IMR-90 (cell line): ENCODE measurements at regions not wholly inside any gene's neighbourhood (a gene's known extent, or its start where the extent isn't known, plus 50 kb on each side); places are given as distances from the start of the nearest gene placed in this dataset.

ENCODE experiments used
- ATAC-seq: fragments of 200-7000 bp; cut with Tn5 transposase; 2 replicates; pipeline ENCODE4 v1.9.1; 2020; ENCODE audit warnings: low read depth, mild to moderate bottlenecking, moderate library complexity
- BruUV-seq: library from RNA; stranded (reverse); fragments of 400-500 nt; replicated peaks from 2 replicates; lab custom pipeline; 2021; lab: Mats Ljungman, UMichigan
- CTCF ChIA-PET: fragments of 300-600 bp; formaldehyde crosslinking; extraction: SDS; loops from one replicate; lab custom pipeline; 2021; ENCODE audit warnings: antibody characterized with exemption; lab: Yijun Ruan, JAX
- POLR2A ChIA-PET: fragments of 300-600 bp; sonication (Branson Sonifier 250); formaldehyde crosslinking; loops from one replicate; lab custom pipeline; 2022; ENCODE audit warnings: antibody characterized with exemption; ENCODE audit not compliant: unreplicated experiment; lab: Charles Lee
- DNase-seq: peaks from one replicate; pipeline ENCODE4 v3.0.0; 2013
- H2AFZ ChIP-seq: replicated peaks from 2 replicates; pipeline ENCODE3; 2013; ENCODE audit warnings: low read length, mild to moderate bottlenecking; ENCODE audit not compliant: poor library complexity
- H2AK5ac ChIP-seq: 2 replicates; pipeline ENCODE4 v1.6.1; 2013; ENCODE audit warnings: low read depth, low read length, inconsistent platforms
- H2AK9ac ChIP-seq: replicated peaks from 2 replicates; pipeline ENCODE3; 2013; ENCODE audit warnings: mild to moderate bottlenecking, low read depth, low read length, moderate library complexity; ENCODE audit not compliant: poor library complexity
- H2BK120ac ChIP-seq: 2 replicates; pipeline ENCODE4 v1.6.1; 2013; ENCODE audit warnings: low read depth, low read length, inconsistent platforms
- H2BK15ac ChIP-seq: 3 replicates; pipeline ENCODE4 v1.6.1; 2013; ENCODE audit warnings: low read depth, low read length, inconsistent platforms
- H2BK20ac ChIP-seq: 2 replicates; pipeline ENCODE4 v1.6.1; 2013; ENCODE audit warnings: low read depth, mild to moderate bottlenecking, inconsistent platforms, low read length, moderate library complexity
- H2BK5ac ChIP-seq: 2 replicates; pipeline ENCODE4 v1.6.1; 2013; ENCODE audit warnings: mild to moderate bottlenecking, low read depth, low read length, inconsistent platforms; ENCODE audit not compliant: poor library complexity, severe bottlenecking
- H3K14ac ChIP-seq: replicated peaks from 2 replicates; pipeline ENCODE4 v1.6.1; 2013; ENCODE audit warnings: low read depth, low read length, inconsistent platforms
- H3K18ac ChIP-seq: 2 replicates; pipeline ENCODE4 v1.6.1; 2013; ENCODE audit warnings: low read depth, low read length, control low read depth
- H3K23ac ChIP-seq: 2 replicates; pipeline ENCODE4 v1.6.1; 2013; ENCODE audit warnings: low read depth, low read length, inconsistent platforms
- H3K27ac ChIP-seq: 2 replicates; pipeline ENCODE4 v1.5.1; 2013; ENCODE audit warnings: mild to moderate bottlenecking, control low read depth, low read length; ENCODE audit not compliant: insufficient read depth
- H3K27me3 ChIP-seq: 2 replicates; pipeline ENCODE4 v1.6.1; 2013; ENCODE audit warnings: low read length; ENCODE audit not compliant: control insufficient read depth, insufficient read depth
- H3K36me3 ChIP-seq: 2 replicates; pipeline ENCODE4 v1.6.1; 2013; ENCODE audit warnings: low read length, mixed read lengths; ENCODE audit not compliant: control insufficient read depth, insufficient read depth
- H3K4ac ChIP-seq: 2 replicates; pipeline ENCODE4 v1.6.1; 2013; ENCODE audit warnings: low read depth, low read length, inconsistent platforms
- H3K4me1 ChIP-seq: 2 replicates; pipeline ENCODE4 v1.6.1; 2013; ENCODE audit warnings: low read length, mixed read lengths; ENCODE audit not compliant: control insufficient read depth, insufficient read depth
- H3K4me2 ChIP-seq: 2 replicates; pipeline ENCODE4 v1.6.1; 2013; ENCODE audit warnings: low read depth, mild to moderate bottlenecking, control low read depth, low read length, moderate library complexity
- H3K4me3 ChIP-seq: 2 replicates; pipeline ENCODE4 v1.5.1; 2013; ENCODE audit warnings: low read depth, mild to moderate bottlenecking, control low read depth, low read length, moderate library complexity; ENCODE audit not compliant: insufficient read depth
- H3K56ac ChIP-seq: 2 replicates; pipeline ENCODE4 v1.6.1; 2013; ENCODE audit warnings: low read length, inconsistent platforms; ENCODE audit not compliant: insufficient read depth; ENCODE audit errors: extremely low read depth
- H3K79me1 ChIP-seq, 2 experiments: 2 replicates each; pipeline ENCODE4 v1.6.1; 2013; ENCODE audit warnings: low read length in 2 of 2, inconsistent platforms in 1 of 2, low read depth in 1 of 2
- H3K9ac ChIP-seq: 2 replicates; pipeline ENCODE4 v1.6.1; 2013; ENCODE audit warnings: low read depth, low read length, control low read depth
- H3K9me1 ChIP-seq: 2 replicates; pipeline ENCODE4 v1.6.1; 2013; ENCODE audit warnings: low read length, inconsistent platforms; ENCODE audit not compliant: insufficient read depth
- H3K9me3 ChIP-seq: 2 replicates; pipeline ENCODE4 v1.6.1; 2013; ENCODE audit warnings: low read length; ENCODE audit not compliant: control insufficient read depth, insufficient read depth
- H4K20me1 ChIP-seq: 2 replicates; pipeline ENCODE4 v1.6.1; 2013; ENCODE audit warnings: low read length, inconsistent platforms; ENCODE audit not compliant: insufficient read depth
- H4K5ac ChIP-seq: 2 replicates; pipeline ENCODE4 v1.6.1; 2013; ENCODE audit warnings: mild to moderate bottlenecking, low read depth, low read length, control low read depth
- H4K8ac ChIP-seq, 2 experiments: 2 replicates each; pipeline ENCODE4 v1.6.1; 2013; ENCODE audit warnings: low read depth in 2 of 2, low read length in 2 of 2, control low read depth in 1 of 2, inconsistent platforms in 1 of 2
- H4K91ac ChIP-seq: 2 replicates; pipeline ENCODE4 v1.6.1; 2013; ENCODE audit warnings: low read depth, low read length, inconsistent platforms; ENCODE audit not compliant: insufficient read depth
- BHLHE40 ChIP-seq: fragments of 150-350 bp; IDR thresholded peaks from 2 replicates; pipeline ENCODE4 v1.6.1; 2016; ENCODE audit warnings: mild to moderate bottlenecking, low read depth, low read length
- FOS ChIP-seq: fragments of 150-350 bp; IDR thresholded peaks from 2 replicates; pipeline ENCODE4 v1.6.1; 2016; ENCODE audit warnings: low read depth, low read length
- MAFK ChIP-seq: IDR thresholded peaks from 2 replicates; pipeline ENCODE4 v1.6.1; 2012; ENCODE audit warnings: low read depth, low read length, improper control_type of control experiment
- MAZ ChIP-seq: IDR thresholded peaks from 2 replicates; pipeline ENCODE4 v1.6.1; 2012; ENCODE audit warnings: low read depth, mild to moderate bottlenecking, low read length, improper control_type of control experiment, moderate library complexity, borderline replicate concordance
- MXI1 ChIP-seq: IDR thresholded peaks from 2 replicates; pipeline ENCODE4 v1.6.1; 2012; ENCODE audit warnings: low read depth, mild to moderate bottlenecking, low read length, moderate library complexity, borderline replicate concordance
- NFE2L2 ChIP-seq: fragments of 150-350 bp; IDR thresholded peaks from 2 replicates; pipeline ENCODE4 v1.6.1; 2016; ENCODE audit warnings: low read depth, mild to moderate bottlenecking, low read length
- RCOR1 ChIP-seq: IDR thresholded peaks from 2 replicates; pipeline ENCODE4 v1.6.1; 2012; ENCODE audit warnings: mild to moderate bottlenecking, low read length, improper control_type of control experiment; ENCODE audit not compliant: insufficient replicate concordance
- RFX5 ChIP-seq: IDR thresholded peaks from 2 replicates; pipeline ENCODE4 v1.8.0; 2012; ENCODE audit warnings: low read depth, mild to moderate bottlenecking, low read length, moderate library complexity
- SMC3 ChIP-seq: fragments of 150-350 bp; IDR thresholded peaks from 2 replicates; pipeline ENCODE4 v1.6.1; 2016; ENCODE audit warnings: low read depth, mild to moderate bottlenecking, antibody characterized with exemption, low read length, moderate library complexity
- WGBS, 2 experiments: methylation state at CpG; one replicate each; pipeline versions ENCODE4 v1.1.5 to v1.1.7; 2013; ENCODE audit warnings: missing lambda C conversion rate in 2 of 2; ENCODE audit not compliant: insufficient read length in 1 of 2; ENCODE audit errors: extremely low coverage in 2 of 2; 5-methylcytosine and 5-hydroxymethylcytosine counted together
- dilution Hi-C: fragments of 300-500 bp; cut with HindIII; formaldehyde crosslinking; loops from one replicate; pipeline ENCODE4 v1.14.3; 2018; ENCODE audit warnings: low sequenced_read_pairs; ENCODE audit not compliant: unreplicated experiment
- in situ Hi-C: fragments of 300-500 bp; cut with MboI; formaldehyde crosslinking; loops from 3 replicates; pipeline ENCODE4 v1.14.3; 2019; ENCODE audit warnings: low sequenced_read_pairs, inconsistent platforms, mixed read lengths
- intact Hi-C: fragments of 100-400 bp; cut with micrococcal nuclease; formaldehyde crosslinking; loops from 2 replicates; pipeline ENCODE4 v1.10.0; 2022
- TF ChIP-seq, protein P1 (sequence below): fragments of 150-350 bp; IDR thresholded peaks from 2 replicates; pipeline ENCODE4 v1.6.1; 2017; ENCODE audit warnings: mild to moderate bottlenecking, antibody characterized with exemption, low read length, low read depth
- TF ChIP-seq, protein P2 (sequence below): conservative IDR thresholded peaks from 2 replicates; pipeline ENCODE4 v1.5.1; 2012; ENCODE audit warnings: mild to moderate bottlenecking, low read depth, low read length, improper control_type of control experiment

DNA sequence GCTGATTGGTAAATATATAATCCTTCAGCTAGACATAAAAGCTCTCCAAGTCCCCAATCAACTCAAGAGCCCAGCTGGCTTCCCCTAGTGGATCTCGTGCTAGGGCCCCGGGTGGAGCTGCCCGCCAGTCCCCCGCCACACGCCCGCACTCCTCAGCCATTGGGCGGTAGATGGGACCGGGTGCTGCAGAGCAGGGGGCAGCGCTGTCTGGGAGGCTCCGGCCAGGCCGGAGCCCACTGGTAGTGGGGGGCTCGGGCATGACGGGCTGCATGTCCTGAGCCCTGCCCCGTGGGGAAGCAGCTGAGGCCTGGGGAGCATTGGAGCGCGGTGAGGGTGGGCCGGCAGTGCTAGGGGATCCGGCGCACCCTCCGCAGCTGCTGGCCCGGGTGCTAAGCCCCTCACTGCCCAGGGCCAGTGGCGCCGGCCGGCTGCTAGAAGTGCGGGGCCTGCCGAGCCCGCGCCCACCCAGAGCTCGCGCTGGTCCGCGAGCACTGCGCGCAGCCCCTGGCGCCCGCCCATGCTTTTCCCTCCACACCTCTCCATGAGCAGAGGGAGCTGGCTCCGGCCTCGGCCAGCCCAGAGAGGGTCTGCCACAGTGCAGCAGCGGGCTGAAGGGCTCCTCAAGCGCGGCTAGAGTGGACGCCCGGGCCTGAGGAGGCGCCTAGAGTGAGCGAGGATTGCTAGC lies 1680.6 kb upstream of the RAG2 start:
- TF ChIP-seq RFX5 (no peak), MXI1 (no peak), MAZ (no peak), BHLHE40 (no peak), NFE2L2 (no peak), MAFK (no peak), RCOR1 (no peak), FOS (no peak), SMC3 (no peak)
- TF ChIP-seq, protein P1, sequence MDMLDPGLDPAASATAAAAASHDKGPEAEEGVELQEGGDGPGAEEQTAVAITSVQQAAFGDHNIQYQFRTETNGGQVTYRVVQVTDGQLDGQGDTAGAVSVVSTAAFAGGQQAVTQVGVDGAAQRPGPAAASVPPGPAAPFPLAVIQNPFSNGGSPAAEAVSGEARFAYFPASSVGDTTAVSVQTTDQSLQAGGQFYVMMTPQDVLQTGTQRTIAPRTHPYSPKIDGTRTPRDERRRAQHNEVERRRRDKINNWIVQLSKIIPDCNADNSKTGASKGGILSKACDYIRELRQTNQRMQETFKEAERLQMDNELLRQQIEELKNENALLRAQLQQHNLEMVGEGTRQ: no peak
- TF ChIP-seq, protein P2, sequence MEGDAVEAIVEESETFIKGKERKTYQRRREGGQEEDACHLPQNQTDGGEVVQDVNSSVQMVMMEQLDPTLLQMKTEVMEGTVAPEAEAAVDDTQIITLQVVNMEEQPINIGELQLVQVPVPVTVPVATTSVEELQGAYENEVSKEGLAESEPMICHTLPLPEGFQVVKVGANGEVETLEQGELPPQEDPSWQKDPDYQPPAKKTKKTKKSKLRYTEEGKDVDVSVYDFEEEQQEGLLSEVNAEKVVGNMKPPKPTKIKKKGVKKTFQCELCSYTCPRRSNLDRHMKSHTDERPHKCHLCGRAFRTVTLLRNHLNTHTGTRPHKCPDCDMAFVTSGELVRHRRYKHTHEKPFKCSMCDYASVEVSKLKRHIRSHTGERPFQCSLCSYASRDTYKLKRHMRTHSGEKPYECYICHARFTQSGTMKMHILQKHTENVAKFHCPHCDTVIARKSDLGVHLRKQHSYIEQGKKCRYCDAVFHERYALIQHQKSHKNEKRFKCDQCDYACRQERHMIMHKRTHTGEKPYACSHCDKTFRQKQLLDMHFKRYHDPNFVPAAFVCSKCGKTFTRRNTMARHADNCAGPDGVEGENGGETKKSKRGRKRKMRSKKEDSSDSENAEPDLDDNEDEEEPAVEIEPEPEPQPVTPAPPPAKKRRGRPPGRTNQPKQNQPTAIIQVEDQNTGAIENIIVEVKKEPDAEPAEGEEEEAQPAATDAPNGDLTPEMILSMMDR: no peak
- no peak overlapping the region for H3K4me2 ChIP-seq
- intact Hi-C loops: no loop called here
- no peak overlapping the region for H3K9ac ChIP-seq
- H3K4me1 ChIP-seq: no peaks in the 10 kb centered on the region
- H4K91ac ChIP-seq: no peak overlapping the region
- H4K5ac ChIP-seq: no peak overlapping the region
- dilution Hi-C loops: no loop called here
- CTCF ChIA-PET: no interaction called here
- H3K23ac ChIP-seq: no peak overlapping the region
- no peak overlapping the region for H2BK5ac ChIP-seq
- no peaks in the 10 kb centered on the region for H4K20me1 ChIP-seq
- H3K18ac ChIP-seq: no peak overlapping the region
- peaks cover 3% of the 10 kb centered on the region; the same call in 1 of the 2 replicates for H3K9me3 ChIP-seq
- BruUV-seq: no TSS peak
- no peak overlapping the region for H2AK9ac ChIP-seq
- H3K56ac ChIP-seq: no peak overlapping the region
- H3K27ac ChIP-seq: no peak overlapping the region
- H3K9me1 ChIP-seq: no peaks in the 10 kb centered on the region
- H2BK20ac ChIP-seq: no peak overlapping the region
- H4K8ac ChIP-seq: no peak overlapping the region
- H3K27me3 ChIP-seq: no peaks in the 10 kb centered on the region
- no peak overlapping the region for H3K14ac ChIP-seq
- H3K36me3 ChIP-seq: no peaks in the 10 kb centered on the region
- H3K79me1 ChIP-seq: no peaks in the 10 kb centered on the region
- in situ Hi-C loops: no loop called here
- H2AK5ac ChIP-seq: no peak overlapping the region
- no peak overlapping the region for H2BK120ac ChIP-seq
- no peak overlapping the region for H3K4ac ChIP-seq
- DNase-seq: no peak
- no peak overlapping the region for H2AFZ ChIP-seq
- POLR2A ChIA-PET: no interaction called here
- WGBS, 2 experiments: 93% methylated on average over 11 of the region's 45 CpGs; no CpG with 5 or more reads in 1 of the 2 experiments
- no peak overlapping the region for H2BK15ac ChIP-seq
- ATAC-seq: no peak
- no peak overlapping the region for H3K4me3 ChIP-seq
